H9 (cell line): ENCODE measurements at regions not wholly inside any gene's neighbourhood (a gene's known extent, or its start where the extent isn't known, plus 50 kb on each side); places are given as distances from the start of the nearest gene placed in this dataset.

ENCODE experiments used
- DNase-seq: peaks from one replicate; pipeline ENCODE4 v3.0.0-alpha.2; 2017
- H2AFZ ChIP-seq: one replicate; pipeline ENCODE4 v1.6.1; 2013; ENCODE audit warnings: mild to moderate bottlenecking, low read length, control low read depth, moderate library complexity
- H2AK5ac ChIP-seq: 2 replicates; pipeline ENCODE4 v1.6.1; 2013; ENCODE audit warnings: low read length, control low read depth, mixed read lengths; ENCODE audit not compliant: insufficient read length
- H2BK120ac ChIP-seq: one replicate; pipeline ENCODE4 v1.6.1; 2013; ENCODE audit warnings: low read depth, mild to moderate bottlenecking, low read length, control low read depth, inconsistent platforms; ENCODE audit not compliant: poor library complexity, severe bottlenecking
- H2BK12ac ChIP-seq: 2 replicates; pipeline ENCODE4 v1.6.1; 2013; ENCODE audit warnings: low read length, control low read depth, mixed read lengths, low read depth; ENCODE audit not compliant: insufficient read length
- H2BK15ac ChIP-seq: 2 replicates; pipeline ENCODE4 v1.6.1; 2013; ENCODE audit warnings: low read depth, low read length, control low read depth
- H2BK20ac ChIP-seq: one replicate; pipeline ENCODE4 v1.6.1; 2013; ENCODE audit warnings: low read depth, mild to moderate bottlenecking, low read length, control low read depth, inconsistent platforms; ENCODE audit not compliant: poor library complexity, severe bottlenecking
- H2BK5ac ChIP-seq: 2 replicates; pipeline ENCODE4 v1.6.1; 2013; ENCODE audit warnings: low read length, control low read depth, mixed read lengths; ENCODE audit not compliant: insufficient read length
- H3K14ac ChIP-seq: 2 replicates; pipeline ENCODE4 v1.6.1; 2013; ENCODE audit warnings: low read length, control low read depth; ENCODE audit not compliant: insufficient read depth
- H3K18ac ChIP-seq: 2 replicates; pipeline ENCODE4 v1.6.1; 2013; ENCODE audit warnings: low read depth, mild to moderate bottlenecking, mixed read lengths, low read length, control low read depth; ENCODE audit not compliant: insufficient read length
- H3K23ac ChIP-seq: 2 replicates; pipeline ENCODE4 v1.6.1; 2013; ENCODE audit warnings: low read length, control low read depth, mixed read lengths, low read depth; ENCODE audit not compliant: insufficient read length
- H3K23me2 ChIP-seq: 2 replicates; pipeline ENCODE4 v1.6.1; 2013; ENCODE audit warnings: low read depth, mild to moderate bottlenecking, mixed read lengths, low read length, control low read depth; ENCODE audit not compliant: insufficient read length, poor library complexity, severe bottlenecking
- H3K27ac ChIP-seq: 2 replicates; pipeline ENCODE4 v1.5.1; 2013; ENCODE audit warnings: low read length, control low read depth, mixed read lengths, low read depth; ENCODE audit not compliant: insufficient read length
- H3K27me3 ChIP-seq: 2 replicates; pipeline ENCODE4 v1.6.1; 2013; ENCODE audit warnings: low read length, control low read depth, inconsistent platforms; ENCODE audit not compliant: insufficient read depth
- H3K4ac ChIP-seq: 2 replicates; pipeline ENCODE4 v1.6.1; 2013; ENCODE audit warnings: low read depth, mild to moderate bottlenecking, control low read depth, inconsistent platforms, low read length, moderate library complexity
- H3K4me1 ChIP-seq: 2 replicates; pipeline ENCODE4 v1.6.1; 2013; ENCODE audit warnings: low read length, control low read depth, inconsistent platforms; ENCODE audit not compliant: insufficient read depth
- H3K4me2 ChIP-seq: 2 replicates; pipeline ENCODE4 v1.6.1; 2013; ENCODE audit warnings: low read length, control low read depth, mixed read lengths; ENCODE audit not compliant: insufficient read length, insufficient read depth
- H3K56ac ChIP-seq: 2 replicates; pipeline ENCODE4 v1.6.1; 2013; ENCODE audit warnings: low read depth, mild to moderate bottlenecking, mixed read lengths, low read length, control low read depth; ENCODE audit not compliant: insufficient read length
- H3K79me1 ChIP-seq: 2 replicates; pipeline ENCODE4 v1.6.1; 2013; ENCODE audit warnings: low read depth, mild to moderate bottlenecking, moderate library complexity, low read length, control low read depth, inconsistent platforms; ENCODE audit not compliant: insufficient read depth, poor library complexity, severe bottlenecking
- H3K79me2 ChIP-seq: 2 replicates; pipeline ENCODE4 v1.6.1; 2013; ENCODE audit warnings: low read length, control low read depth, inconsistent platforms; ENCODE audit not compliant: insufficient read depth
- H3K9ac ChIP-seq: 2 replicates; pipeline ENCODE4 v1.6.1; 2013; ENCODE audit warnings: low read length, control low read depth, mixed read lengths; ENCODE audit not compliant: insufficient read length; ENCODE audit errors: extremely low read depth
- H3K9me3 ChIP-seq: one replicate; pipeline ENCODE4 v1.6.1; 2013; ENCODE audit warnings: low read depth, low read length, inconsistent platforms; ENCODE audit not compliant: control insufficient read depth
- H3T11ph ChIP-seq: one replicate; pipeline ENCODE4 v1.6.1; 2013; ENCODE audit warnings: mild to moderate bottlenecking, low read length, control low read depth, inconsistent platforms
- H4K20me1 ChIP-seq: one replicate; pipeline ENCODE4 v1.6.1; 2013; ENCODE audit not compliant: control insufficient read depth, insufficient read length, insufficient read depth
- H4K5ac ChIP-seq: 2 replicates; pipeline ENCODE4 v1.6.1; 2013; ENCODE audit warnings: low read depth, mild to moderate bottlenecking, mixed read lengths, low read length, control low read depth; ENCODE audit not compliant: insufficient read length
- H4K8ac ChIP-seq: replicated peaks from 2 replicates; pipeline ENCODE4 v1.6.1; 2013; ENCODE audit warnings: low read length, control low read depth, mixed read lengths, low read depth; ENCODE audit not compliant: insufficient read length
- H4K91ac ChIP-seq: 2 replicates; pipeline ENCODE4 v1.6.1; 2013; ENCODE audit warnings: low read depth, mild to moderate bottlenecking, moderate library complexity, mixed read lengths, low read length, control low read depth; ENCODE audit not compliant: insufficient read length
- H3K27ac Mint-ChIP-seq, 3 experiments: 2 replicates in 2 of 3; 3 replicates in 1 of 3; pipeline ENCODE4 v1.8.0; 2020 to 2021; ENCODE audit warnings: mixed read lengths in 3 of 3, mild to moderate bottlenecking in 1 of 3, moderate library complexity in 1 of 3
- H3K27me3 Mint-ChIP-seq: 2 replicates; pipeline ENCODE4 v1.8.0; 2021; ENCODE audit warnings: low read depth, mild to moderate bottlenecking, moderate library complexity, mixed read lengths
- H3K36me3 Mint-ChIP-seq, 3 experiments: 2 replicates in 2 of 3; 3 replicates in 1 of 3; pipeline ENCODE4 v1.8.0; 2020 to 2021; ENCODE audit warnings: low read depth in 3 of 3, mixed read lengths in 3 of 3; ENCODE audit not compliant: insufficient read depth in 1 of 3
- H3K4me1 Mint-ChIP-seq, 2 experiments: 2 replicates each; pipeline ENCODE4 v1.8.0; 2020; ENCODE audit warnings: mixed read lengths in 2 of 2
- H3K4me3 Mint-ChIP-seq, 2 experiments: 2 replicates in 1 of 2; 3 replicates in 1 of 2; pipeline ENCODE4 v1.8.0; 2020 to 2021; ENCODE audit warnings: mild to moderate bottlenecking in 2 of 2, mixed read lengths in 2 of 2, moderate library complexity in 1 of 2
- H3K9me3 Mint-ChIP-seq, 2 experiments: 2 replicates in 1 of 2; 3 replicates in 1 of 2; pipeline ENCODE4 v1.8.0; 2020; ENCODE audit warnings: mild to moderate bottlenecking in 2 of 2, mixed read lengths in 2 of 2, moderate library complexity in 1 of 2
- CTCF ChIP-seq: fragments of 200-600 bp; sonication (generic); conservative IDR thresholded peaks from 3 replicates; pipeline ENCODE4 v1.8.0; 2021; ENCODE audit warnings: antibody characterized with exemption, mild to moderate bottlenecking
- WGBS: extraction: QIAGEN DNeasy Blood & Tissue Kit; methylation state at CpG from one replicate; pipeline ENCODE4 v1.1.7; 2013; ENCODE audit warnings: missing lambda C conversion rate, low lambda C conversion rate, mixed read lengths; ENCODE audit not compliant: insufficient read length; ENCODE audit errors: extremely low coverage; 5-methylcytosine and 5-hydroxymethylcytosine counted together

GRCh38 chr10:36183726-36184125 lies 541.6 kb upstream of the FZD8 start:
- H4K20me1 ChIP-seq, result no peaks in the 10 kb centered on the region
- H3K79me2 ChIP-seq, result no peaks in the 10 kb centered on the region
- no peak overlapping the region for H2BK20ac ChIP-seq
- no peak overlapping the region for H4K91ac ChIP-seq
- Mint-ChIP-seq H3K36me3 (no peaks in the 10 kb centered on the region; a peak in 1 of 7 replicates), H3K4me3 (no peak overlapping the region), H3K27me3 (peaks cover 57% of the 10 kb centered on the region), H3K4me1 (peaks cover 28 to 29% of the 10 kb centered on the region in 2 experiments), H3K27ac (no peak overlapping the region), H3K9me3 (peaks cover 0 to 3% of the 10 kb centered on the region in 2 experiments; a peak in 3 of 5 replicates)
- H3K27ac ChIP-seq, result no peak overlapping the region
- no peak overlapping the region for H4K8ac ChIP-seq
- DNase-seq, result no peak
- no peak overlapping the region for H3K4ac ChIP-seq
- H3K56ac ChIP-seq, result no peak overlapping the region
- no peak overlapping the region for H3K9ac ChIP-seq
- H3K23me2 ChIP-seq, result no peaks in the 10 kb centered on the region
- H3K14ac ChIP-seq, result no peak overlapping the region
- WGBS, result no CpG with 5 or more reads among the region's 6 CpGs
- H3T11ph ChIP-seq, result no peak overlapping the region
- H3K4me2 ChIP-seq, result no peak overlapping the region
- H3K18ac ChIP-seq, result no peak overlapping the region
- H3K27me3 ChIP-seq, result no peaks in the 10 kb centered on the region
- no peak overlapping the region for H2AK5ac ChIP-seq
- H2BK5ac ChIP-seq, result no peak overlapping the region
- no peak for TF ChIP-seq CTCF
- no peak overlapping the region for H2BK15ac ChIP-seq
- no peaks in the 10 kb centered on the region for H3K79me1 ChIP-seq
- peaks cover 4% of the 10 kb centered on the region; the same call in 1 of the 2 replicates for H3K4me1 ChIP-seq
- H2BK12ac ChIP-seq, result no peak overlapping the region
- H2BK120ac ChIP-seq, result no peak overlapping the region
- H4K5ac ChIP-seq, result no peak overlapping the region
- H2AFZ ChIP-seq, result no peak overlapping the region
- no peaks in the 10 kb centered on the region for H3K9me3 ChIP-seq
- H3K23ac ChIP-seq, result no peak overlapping the region
